ENCODE measurements at regions not wholly inside any gene's neighbourhood (a gene's known extent, or its start where the extent isn't known, plus 50 kb on each side); places are given as distances from the start of the nearest gene placed in this dataset.
A peak's percentile ranks its signal among the peaks of the same experiment; 100 is the strongest.

DNA sequence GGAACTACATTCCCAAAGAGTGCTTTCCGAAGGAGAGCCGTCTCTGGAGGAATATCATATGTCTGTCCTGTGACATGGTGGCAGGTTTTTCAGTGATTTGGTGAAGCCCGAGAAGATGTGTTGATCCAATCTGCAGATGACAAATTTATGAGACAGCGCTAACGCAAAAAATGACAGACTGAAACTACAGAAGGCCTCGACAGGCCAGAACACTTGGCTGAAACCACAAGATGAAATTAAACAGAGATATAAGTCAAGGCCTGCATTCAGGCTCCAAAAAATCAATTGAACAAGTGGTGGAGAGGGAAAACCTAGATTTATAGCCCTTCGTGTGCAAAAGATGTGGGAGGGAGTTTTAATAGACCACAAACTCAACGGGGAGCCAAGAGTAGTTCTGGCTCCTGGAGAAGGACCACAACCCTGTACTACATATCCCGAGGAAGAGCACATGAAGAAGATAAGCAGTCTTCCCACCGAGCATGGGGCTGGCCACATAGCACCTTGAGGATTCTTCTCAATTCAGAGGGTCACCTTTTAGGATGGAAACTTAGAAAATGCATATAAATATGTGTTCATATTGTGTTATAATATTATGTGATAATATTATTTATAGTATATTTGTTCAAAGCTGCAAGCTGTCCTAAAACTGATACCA is 231.3 kb upstream of the PDE10A start:
- no peak overlapping the region for H3K4me3 ChIP-seq (ENCODE audit: low read length)
- TF ChIP-seq, protein P1, sequence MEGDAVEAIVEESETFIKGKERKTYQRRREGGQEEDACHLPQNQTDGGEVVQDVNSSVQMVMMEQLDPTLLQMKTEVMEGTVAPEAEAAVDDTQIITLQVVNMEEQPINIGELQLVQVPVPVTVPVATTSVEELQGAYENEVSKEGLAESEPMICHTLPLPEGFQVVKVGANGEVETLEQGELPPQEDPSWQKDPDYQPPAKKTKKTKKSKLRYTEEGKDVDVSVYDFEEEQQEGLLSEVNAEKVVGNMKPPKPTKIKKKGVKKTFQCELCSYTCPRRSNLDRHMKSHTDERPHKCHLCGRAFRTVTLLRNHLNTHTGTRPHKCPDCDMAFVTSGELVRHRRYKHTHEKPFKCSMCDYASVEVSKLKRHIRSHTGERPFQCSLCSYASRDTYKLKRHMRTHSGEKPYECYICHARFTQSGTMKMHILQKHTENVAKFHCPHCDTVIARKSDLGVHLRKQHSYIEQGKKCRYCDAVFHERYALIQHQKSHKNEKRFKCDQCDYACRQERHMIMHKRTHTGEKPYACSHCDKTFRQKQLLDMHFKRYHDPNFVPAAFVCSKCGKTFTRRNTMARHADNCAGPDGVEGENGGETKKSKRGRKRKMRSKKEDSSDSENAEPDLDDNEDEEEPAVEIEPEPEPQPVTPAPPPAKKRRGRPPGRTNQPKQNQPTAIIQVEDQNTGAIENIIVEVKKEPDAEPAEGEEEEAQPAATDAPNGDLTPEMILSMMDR (conservative IDR thresholded peaks at IDR 0.05; ENCODE audit: low read length): no peak
- DNase-seq (ENCODE audit: low read depth): no peak

DNA sequence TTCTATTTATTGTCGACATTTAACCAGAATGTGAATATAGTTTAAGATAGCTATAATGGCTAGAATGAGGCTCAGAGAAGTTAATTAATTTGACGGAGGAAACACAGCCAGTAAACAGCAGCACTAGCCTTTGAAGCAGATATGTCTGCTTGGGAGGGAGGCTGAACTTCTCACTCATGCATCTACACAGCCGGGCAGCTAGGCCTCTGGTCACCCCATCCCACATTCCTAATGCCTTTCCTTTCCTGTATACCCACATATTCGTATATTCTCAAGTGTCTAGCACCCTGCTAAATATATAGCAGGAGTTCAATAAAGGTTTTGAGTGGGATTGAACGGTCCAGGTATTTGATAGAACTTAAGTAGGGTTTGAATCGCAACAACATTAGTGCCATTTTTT is 230.4 kb upstream of the PDE10A start:
- DNase-seq (ENCODE audit: low read depth): no peak
- no peak overlapping the region for H3K4me3 ChIP-seq (ENCODE audit: low read length)
- TF ChIP-seq, protein P1 (conservative IDR thresholded peaks at IDR 0.05; ENCODE audit: low read length): no peak

DNA sequence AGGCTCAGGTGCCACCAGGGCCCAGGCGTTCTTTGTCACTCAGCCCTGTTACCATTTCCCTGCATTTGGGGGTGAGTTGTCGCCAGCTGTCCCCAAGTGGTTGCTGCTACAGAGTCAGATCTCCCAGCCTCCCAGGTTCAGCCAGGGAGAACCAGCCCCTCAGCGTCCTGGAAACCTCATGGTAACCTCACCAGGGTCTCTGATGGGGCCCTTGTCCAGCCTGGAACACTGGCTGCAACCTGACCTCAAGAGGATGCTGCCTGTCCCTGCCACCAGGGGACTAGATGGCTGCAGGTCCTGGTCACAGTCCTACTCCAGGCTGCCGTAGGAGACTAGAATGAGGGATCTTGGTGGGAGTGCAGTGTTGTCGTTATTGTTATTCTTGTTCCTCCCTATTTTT is 228.3 kb upstream of the PDE10A start:
- TF ChIP-seq, protein P1 (conservative IDR thresholded peaks at IDR 0.05; ENCODE audit: low read length): peak; percentile 12; the same call in 1 of the 2 replicates
- H3K4me3 ChIP-seq (ENCODE audit: low read length): no peak overlapping the region
- no peak for DNase-seq (ENCODE audit: low read depth)

GRCh38 chr6:165890404-165890735 is 227.3 kb upstream of the PDE10A start:
- TF ChIP-seq, protein P1 (conservative IDR thresholded peaks at IDR 0.05; ENCODE audit: low read length): no peak

DNA sequence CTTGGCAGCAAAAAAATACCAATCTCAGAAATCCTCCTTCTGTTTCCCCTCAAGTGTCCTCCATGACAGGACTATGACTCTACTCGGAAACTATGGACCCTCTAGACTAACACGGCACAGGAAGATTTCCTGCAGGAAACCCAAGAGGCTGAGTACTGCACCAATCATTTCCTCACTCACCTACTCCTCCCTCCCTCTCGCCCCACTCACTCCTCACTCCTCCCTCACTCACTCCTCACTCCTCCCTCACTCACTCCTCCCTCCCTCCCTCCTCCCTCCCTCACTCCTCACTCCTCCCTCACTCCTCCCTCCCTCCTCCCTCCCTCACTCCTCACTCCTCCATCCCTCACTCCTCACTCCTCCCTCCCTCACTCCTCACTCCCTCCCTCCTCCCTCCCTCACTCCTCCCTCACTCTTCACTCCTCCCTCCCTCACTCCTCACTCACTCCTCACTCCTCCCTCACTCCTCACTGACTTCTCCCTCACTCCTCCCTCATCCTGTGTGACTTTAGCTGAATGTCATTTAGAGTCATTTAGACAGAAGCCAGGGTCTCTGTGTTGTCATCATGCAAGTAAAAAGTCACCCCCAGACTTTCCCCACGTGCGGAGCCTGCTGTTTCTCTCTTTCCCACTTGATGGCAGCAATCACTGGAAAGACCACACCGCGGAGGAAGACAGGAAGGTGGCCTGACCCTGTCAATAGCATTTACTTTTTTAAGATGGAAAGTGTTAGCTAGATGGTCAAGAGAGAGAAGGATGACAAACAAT is 226.8 kb upstream of the PDE10A start:
- H3K4me3 ChIP-seq (ENCODE audit: low read length): no peak overlapping the region
- TF ChIP-seq, protein P1 (conservative IDR thresholded peaks at IDR 0.05; ENCODE audit: low read length): peak; percentile 93
- DNase-seq (ENCODE audit: low read depth): peak; percentile 47

More at GRCh38 chr6:165890404-165890735, 227.3 kb upstream of the PDE10A start:
- no peak for DNase-seq (ENCODE audit: low read depth)
- no peak overlapping the region for H3K4me3 ChIP-seq (ENCODE audit: low read length)

GRCh38 chr6:165886169-165886568 is 223.1 kb upstream of the PDE10A start:
- TF ChIP-seq, protein P1 (conservative IDR thresholded peaks at IDR 0.05; ENCODE audit: low read length): no peak
- no peak for DNase-seq (ENCODE audit: low read depth)
- H3K4me3 ChIP-seq (ENCODE audit: low read length): no peak overlapping the region

Measured in AG10803 (cell line).